ENCODE measurements at regions not wholly inside any gene's neighbourhood (a gene's known extent, or its start where the extent isn't known, plus 50 kb on each side); places are given as distances from the start of the nearest gene placed in this dataset.

DNA sequence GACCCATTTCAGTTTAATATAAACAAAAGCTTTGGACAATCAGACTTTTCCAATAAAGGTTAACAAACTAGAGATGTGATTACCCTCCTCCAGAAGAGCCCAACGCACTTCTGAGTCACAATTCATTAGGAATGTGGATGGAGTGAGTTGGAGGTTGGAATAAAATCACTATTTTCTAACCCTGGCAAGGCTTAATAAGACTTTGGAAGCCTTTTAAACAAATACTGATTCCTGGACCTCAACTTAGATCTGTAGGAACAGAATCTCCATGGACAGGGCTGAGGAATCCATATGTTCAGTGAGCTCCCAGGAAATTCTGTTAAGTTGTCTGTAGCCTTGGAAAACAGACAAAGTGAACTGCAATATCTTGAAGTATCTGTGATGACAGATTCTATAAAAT is 233.5 kb upstream of the ELL2 start:
- no peak for DNase-seq
- H3K27ac Mint-ChIP-seq: no peak overlapping the region
- peaks cover 4% of the 10 kb centered on the region for H3K27me3 Mint-ChIP-seq
- TF ChIP-seq, protein P1, sequence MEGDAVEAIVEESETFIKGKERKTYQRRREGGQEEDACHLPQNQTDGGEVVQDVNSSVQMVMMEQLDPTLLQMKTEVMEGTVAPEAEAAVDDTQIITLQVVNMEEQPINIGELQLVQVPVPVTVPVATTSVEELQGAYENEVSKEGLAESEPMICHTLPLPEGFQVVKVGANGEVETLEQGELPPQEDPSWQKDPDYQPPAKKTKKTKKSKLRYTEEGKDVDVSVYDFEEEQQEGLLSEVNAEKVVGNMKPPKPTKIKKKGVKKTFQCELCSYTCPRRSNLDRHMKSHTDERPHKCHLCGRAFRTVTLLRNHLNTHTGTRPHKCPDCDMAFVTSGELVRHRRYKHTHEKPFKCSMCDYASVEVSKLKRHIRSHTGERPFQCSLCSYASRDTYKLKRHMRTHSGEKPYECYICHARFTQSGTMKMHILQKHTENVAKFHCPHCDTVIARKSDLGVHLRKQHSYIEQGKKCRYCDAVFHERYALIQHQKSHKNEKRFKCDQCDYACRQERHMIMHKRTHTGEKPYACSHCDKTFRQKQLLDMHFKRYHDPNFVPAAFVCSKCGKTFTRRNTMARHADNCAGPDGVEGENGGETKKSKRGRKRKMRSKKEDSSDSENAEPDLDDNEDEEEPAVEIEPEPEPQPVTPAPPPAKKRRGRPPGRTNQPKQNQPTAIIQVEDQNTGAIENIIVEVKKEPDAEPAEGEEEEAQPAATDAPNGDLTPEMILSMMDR (IDR thresholded peaks at IDR 0.05): no peak
- H3K9me3 Mint-ChIP-seq: no peaks in the 10 kb centered on the region
- POLR2A ChIA-PET: no interaction called here
- CTCF ChIA-PET: no interaction called here
- intact Hi-C loops (cut with micrococcal nuclease): no loop called here
- H3K4me1 Mint-ChIP-seq: no peaks in the 10 kb centered on the region
- H3K4me3 Mint-ChIP-seq: no peak overlapping the region
- H3K36me3 Mint-ChIP-seq (ENCODE audit: low read depth): no peaks in the 10 kb centered on the region
- no peak for ATAC-seq (ENCODE audit: low read depth)

DNA sequence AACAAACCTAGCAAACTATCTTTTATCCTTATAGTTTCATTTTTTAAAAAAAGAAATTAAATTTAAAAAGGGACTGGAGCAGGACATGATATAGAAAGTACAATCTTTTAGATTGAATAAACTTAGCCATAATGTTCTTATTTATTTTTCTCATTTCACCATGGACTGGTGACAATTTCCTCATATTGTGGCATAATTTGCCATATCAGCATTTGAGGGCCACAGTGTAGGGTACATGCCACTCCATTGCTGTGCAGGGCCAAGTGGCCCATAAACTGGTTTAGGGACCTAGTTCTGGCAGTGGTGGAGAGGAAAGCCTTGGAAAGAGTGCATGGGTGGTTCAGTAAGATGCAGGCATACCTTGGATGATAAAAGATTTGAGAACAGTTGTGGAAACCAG is 232.9 kb upstream of the ELL2 start:
- H3K36me3 Mint-ChIP-seq (ENCODE audit: low read depth): no peaks in the 10 kb centered on the region
- no peak for DNase-seq
- H3K4me1 Mint-ChIP-seq: no peaks in the 10 kb centered on the region
- H3K9me3 Mint-ChIP-seq: no peaks in the 10 kb centered on the region
- no peak for ATAC-seq (ENCODE audit: low read depth)
- H3K27ac Mint-ChIP-seq: no peak overlapping the region
- peaks cover 4% of the 10 kb centered on the region for H3K27me3 Mint-ChIP-seq
- CTCF ChIA-PET: no interaction called here
- intact Hi-C loops (cut with micrococcal nuclease): no loop called here
- TF ChIP-seq, protein P1 (IDR thresholded peaks at IDR 0.05): no peak
- POLR2A ChIA-PET: no interaction called here
- H3K4me3 Mint-ChIP-seq: no peak overlapping the region

DNA sequence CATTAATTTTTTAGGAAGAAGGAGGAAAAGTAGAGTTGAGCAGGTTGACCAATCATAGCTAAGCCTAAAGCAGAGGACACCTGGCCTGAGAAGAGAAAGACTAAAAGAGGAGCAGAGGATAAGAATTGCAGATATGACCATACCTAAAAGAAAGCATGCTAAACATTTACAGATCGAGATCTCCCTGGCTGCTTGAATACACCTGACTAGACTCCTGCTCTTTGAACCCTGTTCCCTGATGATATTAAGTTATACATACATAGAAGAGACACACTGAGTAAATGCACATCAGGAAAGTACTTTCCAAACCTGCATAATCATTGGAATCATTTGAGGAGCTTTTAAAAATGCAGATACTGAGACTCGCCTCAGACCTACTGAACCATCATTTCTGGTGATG is 232.3 kb upstream of the ELL2 start:
- Mint-ChIP-seq H3K4me3 (no peak overlapping the region), H3K4me1 (no peaks in the 10 kb centered on the region), H3K36me3 (ENCODE audit: low read depth) (no peaks in the 10 kb centered on the region), H3K27ac (no peak overlapping the region), H3K9me3 (no peaks in the 10 kb centered on the region), H3K27me3 (peaks cover 6% of the 10 kb centered on the region)
- ChIA-PET CTCF (no interaction called here), POLR2A (no interaction called here)
- DNase-seq: no peak
- no peak for ATAC-seq (ENCODE audit: low read depth)
- intact Hi-C loops (cut with micrococcal nuclease): no loop called here
- TF ChIP-seq, protein P1 (IDR thresholded peaks at IDR 0.05): no peak

DNA sequence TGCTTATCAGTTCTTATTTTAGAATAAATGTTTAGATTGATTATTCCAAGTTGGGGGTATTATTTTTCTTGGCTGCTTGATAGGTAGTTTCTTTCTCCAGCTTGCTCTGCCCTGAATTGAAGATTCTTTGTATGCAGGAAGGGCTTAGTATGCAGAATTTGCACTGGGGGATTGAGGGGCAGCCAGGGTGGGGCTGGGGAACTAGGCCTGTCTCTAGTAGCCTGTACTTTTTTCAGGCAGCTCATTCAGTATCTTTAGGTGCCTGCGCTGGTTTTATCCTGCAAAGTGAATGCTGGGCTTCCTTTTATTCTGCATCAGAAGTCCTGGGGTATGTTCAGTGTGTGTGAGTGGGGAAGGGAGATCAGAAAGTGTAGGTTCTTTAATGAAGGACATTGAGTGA is 228.3 kb upstream of the ELL2 start:
- peaks cover 9% of the 10 kb centered on the region for H3K27me3 Mint-ChIP-seq
- no peak overlapping the region for H3K27ac Mint-ChIP-seq
- ATAC-seq (ENCODE audit: low read depth): no peak
- intact Hi-C loops (cut with micrococcal nuclease): no loop called here
- POLR2A ChIA-PET: no interaction called here
- no peak overlapping the region for H3K4me3 Mint-ChIP-seq
- H3K9me3 Mint-ChIP-seq: peaks cover 7% of the 10 kb centered on the region
- no peaks in the 10 kb centered on the region for H3K4me1 Mint-ChIP-seq
- H3K36me3 Mint-ChIP-seq (ENCODE audit: low read depth): no peaks in the 10 kb centered on the region
- DNase-seq: no peak
- CTCF ChIA-PET: no interaction called here
- TF ChIP-seq, protein P1 (IDR thresholded peaks at IDR 0.05): no peak

DNA sequence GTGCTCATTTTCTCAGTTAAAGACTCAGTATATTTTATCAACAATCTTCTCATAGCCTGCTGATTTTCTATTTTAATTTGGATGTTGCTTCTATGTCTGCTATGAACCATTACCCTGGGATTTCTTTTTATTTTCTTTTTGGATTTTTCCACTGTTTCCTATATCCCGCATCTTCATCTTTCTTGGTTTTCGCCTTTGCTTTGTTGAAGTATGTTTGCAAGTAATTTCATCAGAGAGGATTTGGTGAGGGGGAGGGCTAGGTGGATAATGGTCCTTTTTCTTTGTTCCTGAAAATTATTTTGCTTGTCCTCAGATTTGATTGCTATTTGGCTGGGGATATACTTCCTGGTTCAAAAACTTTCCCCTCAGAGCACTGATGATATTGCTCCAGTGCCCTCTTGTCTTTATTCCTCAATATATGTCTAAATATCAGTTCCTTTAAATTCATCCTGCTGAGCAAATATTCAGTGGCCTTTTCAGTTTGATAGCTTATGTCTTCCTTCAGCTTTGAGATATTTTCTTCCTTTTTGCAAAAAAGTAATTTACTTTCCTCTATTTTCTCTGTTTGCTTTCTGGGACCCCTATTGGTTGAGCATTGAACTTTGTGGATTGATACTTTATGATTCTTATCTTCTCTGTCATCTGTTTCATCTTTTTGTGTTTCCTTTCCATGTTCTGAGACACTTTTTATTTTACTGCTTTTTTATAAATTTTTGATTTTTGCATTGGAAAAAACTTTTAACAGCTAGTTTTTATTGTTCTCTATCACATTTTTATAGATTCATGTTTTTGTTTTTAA is 227.6 kb upstream of the ELL2 start:
- H3K27ac Mint-ChIP-seq: no peak overlapping the region
- no peaks in the 10 kb centered on the region for H3K4me1 Mint-ChIP-seq
- intact Hi-C loops (cut with micrococcal nuclease): no loop called here
- H3K36me3 Mint-ChIP-seq (ENCODE audit: low read depth): no peaks in the 10 kb centered on the region
- ATAC-seq (ENCODE audit: low read depth) (no peak), DNase-seq (no peak)
- POLR2A ChIA-PET: no interaction called here
- H3K4me3 Mint-ChIP-seq: no peak overlapping the region
- TF ChIP-seq, protein P1 (IDR thresholded peaks at IDR 0.05): no peak
- H3K9me3 Mint-ChIP-seq: peaks cover 13% of the 10 kb centered on the region
- CTCF ChIA-PET: no interaction called here
- H3K27me3 Mint-ChIP-seq: peaks cover 9% of the 10 kb centered on the region
